GM19328 (cell line): ENCODE measurements at regions not wholly inside any gene's neighbourhood (a gene's known extent, or its start where the extent isn't known, plus 50 kb on each side); places are given as distances from the start of the nearest gene placed in this dataset.

ENCODE experiments used
- ATAC-seq: cut with Tn5 transposase; IDR thresholded peaks from one replicate; pipeline ENCODE4 v1.9.1; 2021; ENCODE audit warnings: mild to moderate bottlenecking, moderate library complexity; ENCODE audit not compliant: unreplicated experiment

- no peak for ATAC-seq
Observed at GRCh38 chr17:73947966-73948355, 255.5 kb upstream of the RPL38 start.

- ATAC-seq = no peak
Observed at GRCh38 chr17:73949903-73950592, 253.4 kb upstream of the RPL38 start.

- no peak for ATAC-seq
Observed at GRCh38 chr17:73950593-73950914, 252.9 kb upstream of the RPL38 start.

GRCh38 chr17:73952082-73952479 lies 251.4 kb upstream of the RPL38 start:
- no peak for ATAC-seq

- ATAC-seq = no peak
Observed at GRCh38 chr17:73952480-73953205, 250.8 kb upstream of the RPL38 start.

- ATAC-seq = no peak
Observed at GRCh38 chr17:73953206-73954033, 250.1 kb upstream of the RPL38 start.

GRCh38 chr17:73954951-73955350 lies 248.5 kb upstream of the RPL38 start:
- ATAC-seq = no peak

- ATAC-seq = no peak
Observed at GRCh38 chr17:73955616-73956015, 247.9 kb upstream of the RPL38 start.

- no peak for ATAC-seq
Observed at GRCh38 chr17:73956169-73956568, 247.3 kb upstream of the RPL38 start.

- no peak for ATAC-seq
Observed at GRCh38 chr17:73956595-73957465, 246.6 kb upstream of the RPL38 start.

GRCh38 chr17:73957564-73957963 lies 245.9 kb upstream of the RPL38 start:
- ATAC-seq = no peak

- ATAC-seq = no peak
Observed at GRCh38 chr17:73958453-73958852, 245.0 kb upstream of the RPL38 start.

- ATAC-seq = no peak
Observed at GRCh38 chr17:73960469-73960868, 243.0 kb upstream of the RPL38 start.

GRCh38 chr17:73962308-73962707 lies 241.2 kb upstream of the RPL38 start:
- no peak for ATAC-seq

GRCh38 chr17:73968680-73969079 lies 234.8 kb upstream of the RPL38 start:
- ATAC-seq = no peak

- ATAC-seq = no peak
Observed at GRCh38 chr17:73969956-73970355, 233.5 kb upstream of the RPL38 start.

- no peak for ATAC-seq
Observed at GRCh38 chr17:73971127-73971526, 232.4 kb upstream of the RPL38 start.

- no peak for ATAC-seq
Observed at GRCh38 chr17:73972056-73972455, 231.4 kb upstream of the RPL38 start.

GRCh38 chr17:73972901-73973300 lies 230.6 kb upstream of the RPL38 start:
- ATAC-seq = no peak

GRCh38 chr17:73973586-73974409 lies 229.7 kb upstream of the RPL38 start:
- no peak for ATAC-seq
